ENCODE measurements at regions not wholly inside any gene's neighbourhood (a gene's known extent, or its start where the extent isn't known, plus 50 kb on each side); places are given as distances from the start of the nearest gene placed in this dataset.
"Not testable (repeated sequence)": the region's sequence is repeated elsewhere in the genome, so short reads cannot be mapped to it uniquely, and the experiment has no call there.

DNA sequence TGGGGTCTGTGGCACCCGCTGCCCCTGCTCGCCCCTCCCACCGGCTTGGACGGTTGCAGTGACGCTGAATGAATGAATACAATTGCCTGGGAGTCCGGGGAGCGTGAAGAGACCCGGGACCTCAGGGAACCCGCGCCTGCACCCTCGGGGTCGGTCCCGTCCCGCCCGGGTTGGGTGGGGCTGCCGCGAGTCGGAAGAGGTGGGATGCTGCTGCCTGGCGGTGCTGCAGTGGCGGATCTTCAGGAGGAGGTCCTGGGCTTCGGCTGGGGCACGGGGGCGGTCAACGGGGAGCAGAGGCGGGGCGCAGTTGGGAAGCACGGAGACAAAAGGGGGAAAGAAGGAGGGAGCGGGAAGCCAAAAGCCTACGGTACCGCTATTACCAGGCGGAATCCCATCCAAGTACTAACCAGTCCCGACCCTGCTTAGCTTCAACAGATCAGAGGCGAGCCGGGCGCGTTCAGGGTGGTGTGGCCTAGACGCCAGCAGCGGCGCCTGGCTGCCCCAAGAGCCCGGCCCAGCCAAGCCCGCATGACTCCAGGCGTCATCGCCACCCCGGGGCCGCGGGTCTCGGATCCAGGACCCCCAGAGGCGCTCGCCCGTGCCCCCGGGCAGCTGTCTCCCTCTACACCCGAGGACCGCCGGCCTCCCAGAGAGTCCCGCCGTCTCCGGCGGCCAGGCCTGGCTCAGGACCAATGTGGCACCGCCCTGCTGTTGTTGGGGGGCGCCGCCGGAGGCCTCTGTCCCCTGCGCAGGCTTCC, 1612.3 kb downstream of the SPATA31A7 start:
- not testable (repeated sequence) for H3K9me3 ChIP-seq (ENCODE audit: low read depth); H3K27ac Mint-ChIP-seq; H3K4me1 ChIP-seq; H3K27ac ChIP-seq; H3K9ac ChIP-seq; H3K36me3 Mint-ChIP-seq; H3K36me3 ChIP-seq; H3K79me2 ChIP-seq (ENCODE audit: low read depth); H3F3A ChIP-seq (ENCODE audit: low read depth)
- Histone ChIP-seq H2AFZ (replicated peaks) (peak overlapping the region; percentile 96), H4K20me1 (ENCODE audit: low read depth) (peaks cover 20% of the 10 kb centered on the region), H3K4me3 (peak overlapping the region; percentile 44), H3K27me3 (peaks cover 84% of the 10 kb centered on the region), H3K4me2 (peak overlapping the region; percentile 59)
- TF ChIP-seq EZH2phosphoT487 (IDR thresholded peaks at IDR 0.05) (peak; percentile 88), EZH2 (IDR thresholded peaks at IDR 0.05) (peak; percentile 94)
- H3K27me3 Mint-ChIP-seq (ENCODE audit: insufficient read depth, low read depth): peaks cover 62% of the 10 kb centered on the region
- peak overlapping the region; percentile 76 for H3K4me3 Mint-ChIP-seq
- H3K9me3 Mint-ChIP-seq: peaks cover 38% of the 10 kb centered on the region
- peaks cover 11% of the 10 kb centered on the region for H3K4me1 Mint-ChIP-seq
- DNase-seq (ENCODE audit: low spot score): peak; percentile 90

DNA sequence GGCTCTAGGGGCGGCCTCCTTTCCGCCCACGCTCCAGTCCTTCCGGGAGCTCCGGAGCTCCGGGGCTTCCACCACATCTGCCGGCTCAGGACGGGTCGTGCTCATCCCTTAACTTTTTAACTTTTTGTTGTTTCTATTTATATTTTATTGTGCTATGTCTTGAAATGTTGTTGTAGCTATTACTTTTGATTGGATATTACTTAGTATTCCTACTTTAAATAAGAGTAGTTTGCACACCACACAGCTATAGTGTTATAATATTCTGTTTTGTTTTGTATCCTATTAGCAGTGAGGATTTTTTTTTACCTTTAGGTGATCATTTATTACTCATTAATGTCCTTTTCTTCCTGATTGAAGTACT, 1612.9 kb downstream of the SPATA31A7 start:
- not testable (repeated sequence) for H3K27ac Mint-ChIP-seq; H3K36me3 Mint-ChIP-seq; H3K79me2 ChIP-seq (ENCODE audit: low read depth); H3K4me1 ChIP-seq; H3F3A ChIP-seq (ENCODE audit: low read depth); H3K9me3 ChIP-seq (ENCODE audit: low read depth); H3K9ac ChIP-seq; DNase-seq (ENCODE audit: low spot score); H3K36me3 ChIP-seq; H3K27ac ChIP-seq
- Histone ChIP-seq H4K20me1 (ENCODE audit: low read depth) (peaks cover 20% of the 10 kb centered on the region), H3K4me2 (peak overlapping the region; percentile 59), H3K27me3 (peaks cover 89% of the 10 kb centered on the region), H3K4me3 (peak overlapping the region; percentile 44), H2AFZ (replicated peaks) (peak overlapping the region; percentile 96)
- peak overlapping the region; percentile 76 for H3K4me3 Mint-ChIP-seq
- H3K9me3 Mint-ChIP-seq: peaks cover 42% of the 10 kb centered on the region
- H3K27me3 Mint-ChIP-seq (ENCODE audit: insufficient read depth, low read depth): peaks cover 62% of the 10 kb centered on the region
- peaks cover 11% of the 10 kb centered on the region for H3K4me1 Mint-ChIP-seq

DNA sequence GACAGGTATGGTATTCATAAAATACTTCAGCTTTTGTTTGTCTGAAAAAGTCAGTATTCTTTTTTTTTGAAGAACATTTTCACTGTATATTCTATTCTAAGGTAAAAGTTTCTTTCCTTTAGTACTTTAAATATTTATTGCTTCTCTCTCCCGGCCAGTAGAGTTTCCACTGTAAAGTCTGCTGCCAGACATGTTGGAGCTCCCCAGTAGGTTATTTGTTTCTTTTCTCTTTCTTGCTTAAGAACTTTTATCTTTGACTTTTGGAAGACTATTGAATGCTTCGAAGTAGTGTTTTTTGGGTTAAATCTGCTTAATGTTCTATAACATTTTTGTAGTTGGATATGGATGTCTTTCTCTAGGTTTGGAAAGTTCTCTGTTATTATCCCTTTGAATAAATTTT, 1613.3 kb downstream of the SPATA31A7 start:
- Mint-ChIP-seq H3K4me3 (peak overlapping the region; percentile 52), H3K9me3 (peaks cover 42% of the 10 kb centered on the region), H3K4me1 (peaks cover 11% of the 10 kb centered on the region), H3K27me3 (ENCODE audit: insufficient read depth, low read depth) (peaks cover 63% of the 10 kb centered on the region)
- not testable (repeated sequence) for DNase-seq (ENCODE audit: low spot score); H3K9me3 ChIP-seq (ENCODE audit: low read depth); H3K79me2 ChIP-seq (ENCODE audit: low read depth); H3K9ac ChIP-seq; H3K27ac ChIP-seq; H3K27ac Mint-ChIP-seq; H3K4me1 ChIP-seq; H3K36me3 Mint-ChIP-seq; H3K36me3 ChIP-seq; H2AFZ ChIP-seq (replicated peaks); H3F3A ChIP-seq (ENCODE audit: low read depth)
- peaks cover 20% of the 10 kb centered on the region for H4K20me1 ChIP-seq (ENCODE audit: low read depth)
- peak overlapping the region; percentile 44 for H3K4me3 ChIP-seq
- peaks cover 93% of the 10 kb centered on the region for H3K27me3 ChIP-seq
- H3K4me2 ChIP-seq: peak overlapping the region; percentile 59

DNA sequence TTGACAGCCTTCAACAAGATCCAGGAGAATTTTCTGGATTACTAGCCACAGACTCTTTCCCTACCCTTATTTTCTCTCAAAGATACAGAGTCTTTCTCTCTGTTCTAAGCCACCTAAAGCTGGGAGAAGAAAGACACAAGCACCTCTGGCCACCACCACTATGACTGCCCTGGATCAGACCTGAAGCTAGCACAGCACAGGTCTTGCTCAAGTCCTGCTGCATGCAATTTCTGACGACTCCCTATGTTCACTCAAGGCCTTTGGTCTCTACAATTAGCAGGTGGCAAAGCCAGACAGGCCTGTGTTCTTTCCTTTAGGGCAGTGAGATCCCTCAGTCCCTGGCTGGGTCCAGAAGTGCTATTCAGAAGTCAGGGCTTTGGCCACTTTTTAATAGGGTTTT, 1614.5 kb downstream of the SPATA31A7 start:
- H3K36me3 Mint-ChIP-seq; H3K27ac Mint-ChIP-seq; H3K79me2 ChIP-seq (ENCODE audit: low read depth); H2AFZ ChIP-seq (replicated peaks); H3K4me2 ChIP-seq; H3K9me3 ChIP-seq (ENCODE audit: low read depth); DNase-seq (ENCODE audit: low spot score); H3K4me3 ChIP-seq; H3K27ac ChIP-seq; H3K4me3 Mint-ChIP-seq; H3K36me3 ChIP-seq; H3K4me1 ChIP-seq; H3F3A ChIP-seq (ENCODE audit: low read depth); H3K9ac ChIP-seq: not testable (repeated sequence)
- peaks cover 59% of the 10 kb centered on the region for H3K27me3 Mint-ChIP-seq (ENCODE audit: insufficient read depth, low read depth)
- H3K4me1 Mint-ChIP-seq: peaks cover 11% of the 10 kb centered on the region
- peaks cover 35% of the 10 kb centered on the region for H3K9me3 Mint-ChIP-seq
- Histone ChIP-seq H4K20me1 (ENCODE audit: low read depth) (peaks cover 13% of the 10 kb centered on the region), H3K27me3 (peaks cover 98% of the 10 kb centered on the region)
- TF ChIP-seq EZH2phosphoT487 (IDR thresholded peaks at IDR 0.05) (peak; percentile 22), EZH2 (IDR thresholded peaks at IDR 0.05) (peak; percentile 30)

DNA sequence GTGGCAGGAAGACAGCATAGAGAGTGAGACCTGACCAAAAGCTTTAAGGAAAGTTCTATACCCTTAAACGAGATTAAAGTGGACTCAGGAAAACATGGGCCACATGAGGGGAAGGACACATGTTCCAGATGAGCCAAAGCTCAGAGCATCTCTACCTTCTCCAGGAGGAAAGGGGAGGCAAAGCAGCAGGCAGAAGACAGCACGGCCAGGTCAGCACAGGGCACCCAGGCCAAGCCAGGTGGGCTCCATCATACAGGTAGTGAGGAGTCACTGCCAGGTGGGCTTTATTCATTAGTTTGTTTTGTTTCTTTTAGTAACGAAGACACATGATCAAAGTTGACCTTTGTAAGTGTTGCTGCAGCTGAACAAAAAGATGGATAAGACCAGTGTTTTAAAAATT, 1617.6 kb downstream of the SPATA31A7 start:
- H3K4me1 Mint-ChIP-seq; H3K36me3 Mint-ChIP-seq; H2AFZ ChIP-seq (replicated peaks); H4K20me1 ChIP-seq (ENCODE audit: low read depth); H3K36me3 ChIP-seq; H3K4me3 Mint-ChIP-seq; DNase-seq (ENCODE audit: low spot score); H3K4me2 ChIP-seq; H3K27ac ChIP-seq; H3K9ac ChIP-seq; H3K79me2 ChIP-seq (ENCODE audit: low read depth); H3K27ac Mint-ChIP-seq; H3K9me3 ChIP-seq (ENCODE audit: low read depth); H3K4me1 ChIP-seq; H3K4me3 ChIP-seq; H3F3A ChIP-seq (ENCODE audit: low read depth): not testable (repeated sequence)
- peaks cover 93% of the 10 kb centered on the region for H3K27me3 ChIP-seq
- Mint-ChIP-seq H3K27me3 (ENCODE audit: insufficient read depth, low read depth) (peaks cover 37% of the 10 kb centered on the region), H3K9me3 (peaks cover 17% of the 10 kb centered on the region)

DNA sequence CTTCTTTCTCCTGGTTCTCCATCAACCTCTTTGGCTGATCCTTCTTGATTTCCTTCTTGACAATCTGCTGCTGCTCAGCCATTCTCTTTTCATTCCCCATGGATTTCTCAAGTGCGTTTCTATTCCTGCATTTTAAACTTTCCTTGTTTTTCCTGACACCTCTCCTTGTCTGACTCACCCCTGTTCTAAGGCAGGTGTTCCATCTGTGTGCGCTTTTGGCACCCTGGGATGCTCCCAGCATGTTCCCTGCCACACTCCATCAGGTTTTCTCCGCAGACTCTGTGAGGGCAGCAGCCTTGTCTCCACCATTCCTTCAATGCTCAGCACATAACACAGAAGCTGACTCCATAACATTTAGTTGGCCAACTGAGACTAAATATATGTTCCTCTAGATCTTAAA, 1618.2 kb downstream of the SPATA31A7 start:
- not testable (repeated sequence) for H3K36me3 Mint-ChIP-seq; H3K9ac ChIP-seq; H3K9me3 ChIP-seq (ENCODE audit: low read depth); H2AFZ ChIP-seq (replicated peaks); DNase-seq (ENCODE audit: low spot score); H3K27ac Mint-ChIP-seq; H3K79me2 ChIP-seq (ENCODE audit: low read depth); H3K4me3 ChIP-seq; H3K4me3 Mint-ChIP-seq; H3K4me1 ChIP-seq; H3K36me3 ChIP-seq; H3K4me1 Mint-ChIP-seq; H4K20me1 ChIP-seq (ENCODE audit: low read depth); H3K27ac ChIP-seq; H3F3A ChIP-seq (ENCODE audit: low read depth); H3K4me2 ChIP-seq
- peaks cover 92% of the 10 kb centered on the region for H3K27me3 ChIP-seq
- Mint-ChIP-seq H3K27me3 (ENCODE audit: insufficient read depth, low read depth) (peaks cover 31% of the 10 kb centered on the region), H3K9me3 (peaks cover 16% of the 10 kb centered on the region)

DNA sequence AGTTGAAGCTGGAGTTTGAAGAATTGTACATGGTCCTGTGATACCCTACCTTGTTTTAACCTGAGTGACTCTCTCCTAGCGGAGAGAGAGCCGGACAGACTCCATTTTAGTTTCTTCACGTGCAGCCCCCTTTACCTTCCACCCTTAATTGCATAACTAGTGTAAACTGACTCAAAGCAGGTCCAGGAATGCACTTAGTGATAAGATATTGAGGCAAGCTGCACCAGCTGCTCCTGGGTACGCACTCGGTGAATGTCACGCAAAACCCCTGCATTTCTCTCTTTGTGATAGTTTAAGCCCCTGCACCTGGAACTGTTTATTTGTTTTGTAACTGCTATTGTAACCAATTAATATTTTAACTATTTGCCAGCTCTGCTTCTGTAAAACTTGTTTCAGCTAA, 1620.5 kb downstream of the SPATA31A7 start:
- H3K9me3 ChIP-seq (ENCODE audit: low read depth); H3K4me1 ChIP-seq: not testable (repeated sequence)
- H3K27me3 Mint-ChIP-seq (ENCODE audit: insufficient read depth, low read depth): peaks cover 24% of the 10 kb centered on the region

DNA sequence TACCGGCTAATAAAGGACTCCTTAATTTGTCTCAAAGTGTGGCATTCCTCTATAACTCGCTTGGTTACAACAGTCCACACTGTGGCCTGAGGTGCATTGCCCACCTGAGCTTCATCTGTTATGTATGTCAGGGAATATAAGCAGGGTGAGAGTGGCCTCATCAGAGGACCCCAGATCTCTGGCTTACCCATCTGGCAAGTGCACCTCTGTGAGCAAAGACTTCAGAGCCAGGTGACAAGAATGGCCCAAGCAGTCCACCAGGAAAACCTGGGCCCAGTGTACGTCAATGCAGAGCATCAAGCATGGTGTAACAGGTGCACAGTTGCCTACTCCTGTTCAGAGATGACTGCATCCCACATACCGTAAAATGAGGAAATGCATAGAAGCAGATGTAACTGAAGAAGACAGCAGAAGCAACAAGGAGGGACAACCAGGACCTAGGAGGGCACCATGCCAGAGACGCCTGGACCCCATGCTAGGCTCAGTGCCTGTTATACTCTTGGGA, 1621.0 kb downstream of the SPATA31A7 start:
- H3K27me3 ChIP-seq: peaks cover 91% of the 10 kb centered on the region
- H3K27me3 Mint-ChIP-seq (ENCODE audit: insufficient read depth, low read depth): peaks cover 21% of the 10 kb centered on the region

More for the DNA sequence above, 1620.5 kb downstream of the SPATA31A7 start:
- not testable (repeated sequence) for DNase-seq (ENCODE audit: low spot score); H3K36me3 Mint-ChIP-seq; H3K4me3 Mint-ChIP-seq; H3K4me1 Mint-ChIP-seq; H3K9ac ChIP-seq; H3K36me3 ChIP-seq; H3K4me3 ChIP-seq; H3K27ac ChIP-seq; H3F3A ChIP-seq (ENCODE audit: low read depth); H3K4me2 ChIP-seq; H3K27ac Mint-ChIP-seq; H4K20me1 ChIP-seq (ENCODE audit: low read depth); H3K79me2 ChIP-seq (ENCODE audit: low read depth); H2AFZ ChIP-seq (replicated peaks)
- peaks cover 91% of the 10 kb centered on the region for H3K27me3 ChIP-seq
- H3K9me3 Mint-ChIP-seq: peaks cover 11% of the 10 kb centered on the region

More for the DNA sequence above, 1621.0 kb downstream of the SPATA31A7 start:
- H3K27ac ChIP-seq; H3F3A ChIP-seq (ENCODE audit: low read depth); H3K4me2 ChIP-seq; H3K27ac Mint-ChIP-seq; H3K4me1 ChIP-seq; H3K79me2 ChIP-seq (ENCODE audit: low read depth); H3K9ac ChIP-seq; H3K9me3 Mint-ChIP-seq; H3K36me3 Mint-ChIP-seq; H3K9me3 ChIP-seq (ENCODE audit: low read depth); DNase-seq (ENCODE audit: low spot score); H3K4me3 Mint-ChIP-seq; H3K36me3 ChIP-seq; H4K20me1 ChIP-seq (ENCODE audit: low read depth); H3K4me1 Mint-ChIP-seq; H3K4me3 ChIP-seq; H2AFZ ChIP-seq (replicated peaks): not testable (repeated sequence)

All from neural progenitor cell (in vitro differentiated cells).